Natural killer cell (primary cell): ENCODE measurements at regions not wholly inside any gene's neighbourhood (a gene's known extent, or its start where the extent isn't known, plus 50 kb on each side); places are given as distances from the start of the nearest gene placed in this dataset.

ENCODE experiments used
- ATAC-seq, 3 donors: fragments of 150-1000 bp in 2 of 3; fragments of 200-7000 bp in 1 of 3; cut with Tn5 transposase; 1 replicate in 1 of 3; 2 replicates in 2 of 3; pipeline ENCODE4 v1.10.0; 2021; ENCODE audit warnings: mild to moderate bottlenecking in 2 of 3, moderate library complexity in 2 of 3
- DNase-seq, 2 donors: peaks; one replicate each; pipeline versions ENCODE4 v3.0.0 to v3.0.0-alpha.2; 2013 to 2021; ENCODE audit warnings: mixed read lengths in 1 of 2
- H3K27ac ChIP-seq: one replicate; pipeline ENCODE4 v1.5.1; 2013; ENCODE audit warnings: mild to moderate bottlenecking, low read length
- H3K27me3 ChIP-seq: one replicate; pipeline ENCODE4 v1.6.1; 2013; ENCODE audit warnings: low read length; ENCODE audit not compliant: control insufficient read depth, insufficient read depth
- H3K36me3 ChIP-seq: one replicate; pipeline ENCODE4 v1.6.1; 2013; ENCODE audit warnings: low read length; ENCODE audit not compliant: control insufficient read depth, insufficient read depth
- H3K4me1 ChIP-seq: one replicate; pipeline ENCODE4 v1.6.1; 2013; ENCODE audit warnings: low read length; ENCODE audit not compliant: control insufficient read depth, insufficient read depth
- H3K4me3 ChIP-seq: one replicate; pipeline ENCODE4 v1.5.1; 2013; ENCODE audit warnings: low read length
- H3K9me3 ChIP-seq: one replicate; pipeline ENCODE4 v1.6.1; 2013; ENCODE audit warnings: low read length; ENCODE audit not compliant: control insufficient read depth, insufficient read depth
- H3K27ac Mint-ChIP-seq, 2 donors: one replicate each; pipeline ENCODE4 v1.8.0; 2022; ENCODE audit warnings: mild to moderate bottlenecking in 2 of 2, mixed read lengths in 2 of 2, moderate library complexity in 1 of 2
- H3K27me3 Mint-ChIP-seq, 2 donors: one replicate each; pipeline ENCODE4 v1.8.0; 2022; ENCODE audit warnings: low read depth in 2 of 2, mixed read lengths in 2 of 2
- H3K36me3 Mint-ChIP-seq: one replicate; pipeline ENCODE4 v1.8.0; 2022; ENCODE audit warnings: mixed read lengths
- H3K4me1 Mint-ChIP-seq, 2 donors: one replicate each; pipeline ENCODE4 v1.8.0; 2022; ENCODE audit warnings: mixed read lengths in 2 of 2
- H3K4me3 Mint-ChIP-seq: one replicate; pipeline ENCODE4 v1.8.0; 2022; ENCODE audit warnings: mild to moderate bottlenecking, moderate library complexity, mixed read lengths
- H3K9me3 Mint-ChIP-seq, 2 donors: one replicate each; pipeline ENCODE4 v1.8.0; 2022; ENCODE audit warnings: mixed read lengths in 2 of 2
- WGBS: methylation state at CpG from one replicate; pipeline ENCODE4 v1.1.7; 2013; ENCODE audit warnings: missing lambda C conversion rate; ENCODE audit not compliant: insufficient coverage; 5-methylcytosine and 5-hydroxymethylcytosine counted together
- intact Hi-C: fragments of 100-400 bp; cut with micrococcal nuclease; formaldehyde crosslinking; loops from one replicate; pipeline ENCODE4 v1.14.2; 2022
- TF ChIP-seq, protein P1 (sequence below): fragments of 200-600 bp; IDR thresholded peaks from one replicate; pipeline ENCODE4 v1.8.0; 2022; ENCODE audit warnings: antibody characterized with exemption

DNA sequence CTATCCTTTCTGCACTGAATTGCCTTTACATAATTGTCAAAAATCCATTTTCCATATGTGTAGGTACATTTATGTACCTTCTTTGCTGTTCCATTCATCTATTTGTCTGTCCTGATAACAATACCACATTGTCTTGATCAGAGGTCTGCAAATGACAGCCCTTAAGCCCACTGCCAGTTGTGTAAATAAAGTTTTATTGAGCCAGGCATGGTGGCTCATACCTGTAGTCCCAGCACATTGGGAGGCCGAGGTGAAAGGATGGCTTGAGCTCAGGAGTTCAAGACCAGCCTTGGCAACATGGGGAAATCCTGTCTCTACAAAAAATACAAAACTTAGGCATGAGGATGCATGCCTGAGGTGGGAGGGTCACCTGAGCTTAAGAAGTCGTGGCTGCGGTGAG, 121.0 kb downstream of the TFCP2L1 start:
- Mint-ChIP-seq H3K4me3 (no peak overlapping the region), H3K36me3 (no peaks in the 10 kb centered on the region), H3K9me3 (no peaks in the 10 kb centered on the region), H3K27ac (no peak overlapping the region), H3K4me1 (no peaks in the 10 kb centered on the region), H3K27me3 (peaks cover 8 to 10% of the 10 kb centered on the region in 2 donors)
- TF ChIP-seq, protein P1, sequence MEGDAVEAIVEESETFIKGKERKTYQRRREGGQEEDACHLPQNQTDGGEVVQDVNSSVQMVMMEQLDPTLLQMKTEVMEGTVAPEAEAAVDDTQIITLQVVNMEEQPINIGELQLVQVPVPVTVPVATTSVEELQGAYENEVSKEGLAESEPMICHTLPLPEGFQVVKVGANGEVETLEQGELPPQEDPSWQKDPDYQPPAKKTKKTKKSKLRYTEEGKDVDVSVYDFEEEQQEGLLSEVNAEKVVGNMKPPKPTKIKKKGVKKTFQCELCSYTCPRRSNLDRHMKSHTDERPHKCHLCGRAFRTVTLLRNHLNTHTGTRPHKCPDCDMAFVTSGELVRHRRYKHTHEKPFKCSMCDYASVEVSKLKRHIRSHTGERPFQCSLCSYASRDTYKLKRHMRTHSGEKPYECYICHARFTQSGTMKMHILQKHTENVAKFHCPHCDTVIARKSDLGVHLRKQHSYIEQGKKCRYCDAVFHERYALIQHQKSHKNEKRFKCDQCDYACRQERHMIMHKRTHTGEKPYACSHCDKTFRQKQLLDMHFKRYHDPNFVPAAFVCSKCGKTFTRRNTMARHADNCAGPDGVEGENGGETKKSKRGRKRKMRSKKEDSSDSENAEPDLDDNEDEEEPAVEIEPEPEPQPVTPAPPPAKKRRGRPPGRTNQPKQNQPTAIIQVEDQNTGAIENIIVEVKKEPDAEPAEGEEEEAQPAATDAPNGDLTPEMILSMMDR, result no peak
- no peak overlapping the region for H3K27ac ChIP-seq
- ATAC-seq (no peak), DNase-seq (no peak)
- no peaks in the 10 kb centered on the region for H3K4me1 ChIP-seq
- H3K9me3 ChIP-seq, result peaks cover 4% of the 10 kb centered on the region
- no peak overlapping the region for H3K4me3 ChIP-seq
- 86% methylated on average over 3 of the region's 3 CpGs for WGBS
- intact Hi-C loops, result no loop called here
- no peaks in the 10 kb centered on the region for H3K36me3 ChIP-seq
- H3K27me3 ChIP-seq, result no peaks in the 10 kb centered on the region

DNA sequence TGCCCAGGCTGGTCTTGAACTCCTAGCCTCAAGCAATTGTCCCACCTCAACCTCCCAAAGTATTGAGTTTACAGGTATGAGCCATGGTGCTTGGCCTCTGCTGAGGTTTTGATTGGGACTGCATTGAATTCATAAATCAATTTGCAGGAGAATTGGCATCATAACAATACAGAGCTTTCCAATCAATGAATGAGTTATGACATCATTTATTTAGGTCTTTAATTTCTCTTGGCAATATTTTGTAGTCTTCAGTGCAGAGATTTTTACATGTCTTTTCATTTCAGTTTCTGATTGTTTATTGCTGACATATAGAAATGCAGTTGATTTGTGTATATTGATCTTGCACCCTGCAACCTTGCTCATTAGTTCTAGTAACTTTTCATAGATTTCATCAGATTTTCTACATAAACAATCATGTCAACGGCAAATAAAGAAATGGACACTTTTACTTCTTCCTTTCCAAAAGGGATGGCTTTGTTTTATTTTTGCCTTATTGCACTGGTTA, 119.9 kb downstream of the TFCP2L1 start:
- Histone ChIP-seq H3K4me1 (no peaks in the 10 kb centered on the region), H3K27ac (no peak overlapping the region), H3K36me3 (no peaks in the 10 kb centered on the region), H3K9me3 (no peaks in the 10 kb centered on the region), H3K27me3 (no peaks in the 10 kb centered on the region), H3K4me3 (no peak overlapping the region)
- H3K27me3 Mint-ChIP-seq, result peaks cover 8 to 10% of the 10 kb centered on the region in 2 donors
- H3K27ac Mint-ChIP-seq, result no peak overlapping the region
- H3K36me3 Mint-ChIP-seq, result no peaks in the 10 kb centered on the region
- TF ChIP-seq, protein P1, result no peak
- 100% methylated on average over 1 of the region's 1 CpG for WGBS
- H3K4me3 Mint-ChIP-seq, result no peak overlapping the region
- intact Hi-C loops, result no loop called here
- no peak for ATAC-seq
- H3K9me3 Mint-ChIP-seq, result no peaks in the 10 kb centered on the region
- DNase-seq, result no peak
- H3K4me1 Mint-ChIP-seq, result no peaks in the 10 kb centered on the region
